PC-9 (cell line): ENCODE measurements at regions not wholly inside any gene's neighbourhood (a gene's known extent, or its start where the extent isn't known, plus 50 kb on each side); places are given as distances from the start of the nearest gene placed in this dataset.

Experiments
- BruUV-seq: library from RNA; stranded (reverse); fragments of 400-500 nt; replicated peaks from 2 replicates; lab custom pipeline; 2021; lab: Mats Ljungman, UMichigan
- CTCF ChIA-PET: fragments of 300-600 bp; sonication (Branson Sonifier 250); formaldehyde crosslinking; loops from one replicate; lab custom pipeline; 2022; ENCODE audit warnings: antibody characterized with exemption; lab: Charles Lee
- POLR2A ChIA-PET: fragments of 300-600 bp; sonication (Branson Sonifier 250); formaldehyde crosslinking; loops from one replicate; lab custom pipeline; 2022; ENCODE audit warnings: antibody characterized with exemption; ENCODE audit not compliant: unreplicated experiment; lab: Charles Lee
- DNase-seq, 2 experiments: peaks; one replicate each; pipeline versions ENCODE4 v3.0.0 to v3.0.0-alpha.2; 2015 to 2022; ENCODE audit warnings: mixed read lengths in 1 of 2
- H2AFZ ChIP-seq: fragments of 200-600 bp; sonication (generic); 2 replicates; pipeline ENCODE4 v1.8.1; 2017; ENCODE audit warnings: antibody characterized with exemption
- H3F3A ChIP-seq: fragments of 200-600 bp; sonication (generic); 2 replicates; pipeline ENCODE4 v1.8.1; 2017; ENCODE audit warnings: antibody characterized with exemption, mild to moderate bottlenecking, low read depth; ENCODE audit not compliant: insufficient read depth
- H3K27ac ChIP-seq: fragments of 200-600 bp; sonication (generic); 2 replicates; pipeline ENCODE4 v1.6.1; 2016; ENCODE audit warnings: mixed run types
- H3K27me3 ChIP-seq: fragments of 200-600 bp; sonication (generic); 2 replicates; pipeline ENCODE4 v1.6.1; 2016; ENCODE audit warnings: low read depth, mixed run types; ENCODE audit not compliant: insufficient read depth
- H3K36me3 ChIP-seq: fragments of 200-600 bp; sonication (generic); 2 replicates; pipeline ENCODE4 v1.6.1; 2016; ENCODE audit warnings: low read depth, mixed run types
- H3K4me1 ChIP-seq: fragments of 200-600 bp; sonication (generic); replicated peaks from 2 replicates; pipeline ENCODE4 v1.6.1; 2016; ENCODE audit warnings: mixed run types; ENCODE audit not compliant: insufficient read depth
- H3K4me2 ChIP-seq: fragments of 200-600 bp; sonication (generic); 2 replicates; pipeline ENCODE4 v1.6.1; 2017; ENCODE audit warnings: mixed run types
- H3K4me3 ChIP-seq: fragments of 200-600 bp; sonication (generic); 2 replicates; pipeline ENCODE4 v1.6.1; 2016; ENCODE audit warnings: mixed run types
- H3K79me2 ChIP-seq: fragments of 200-600 bp; sonication (generic); 2 replicates; pipeline ENCODE4 v1.6.1; 2017; ENCODE audit warnings: low read depth, mixed run types
- H3K9me2 ChIP-seq: fragments of 200-600 bp; sonication (generic); 2 replicates; pipeline ENCODE4 v1.8.1; 2017; ENCODE audit warnings: mild to moderate bottlenecking; ENCODE audit not compliant: insufficient read depth
- H3K9me3 ChIP-seq: fragments of 200-600 bp; sonication (generic); 2 replicates; pipeline ENCODE4 v1.8.1; 2016; ENCODE audit warnings: low read depth; ENCODE audit not compliant: insufficient read depth
- H4K20me1 ChIP-seq: fragments of 200-600 bp; sonication (generic); 2 replicates; pipeline ENCODE4 v1.8.1; 2017; ENCODE audit not compliant: insufficient read depth
- EZH2 ChIP-seq: fragments of 200-600 bp; sonication (generic); IDR thresholded peaks from 2 replicates; pipeline ENCODE4 v1.8.0; 2017; ENCODE audit warnings: antibody characterized with exemption, low read depth
- intact Hi-C: fragments of 100-400 bp; cut with micrococcal nuclease; formaldehyde crosslinking; loops from one replicate; pipeline ENCODE4 v1.10.0; 2022; ENCODE audit not compliant: unreplicated experiment
- TF ChIP-seq, protein P1 (sequence below): fragments of 200-600 bp; sonication (generic); conservative IDR thresholded peaks from 2 replicates; pipeline ENCODE4 v1.6.1; 2017; ENCODE audit warnings: mixed run types, antibody characterized with exemption, mild to moderate bottlenecking, moderate library complexity

GRCh38 chr12:115335048-115335447, 651.1 kb upstream of the TBX3 start:
- Histone ChIP-seq H3K4me3 (no peak overlapping the region), H4K20me1 (no peaks in the 10 kb centered on the region), H3K4me2 (no peak overlapping the region), H3K9me2 (no peaks in the 10 kb centered on the region), H2AFZ (no peak overlapping the region), H3K36me3 (no peaks in the 10 kb centered on the region), H3F3A (no peaks in the 10 kb centered on the region), H3K4me1 (no peaks in the 10 kb centered on the region), H3K27me3 (peaks cover 8% of the 10 kb centered on the region; the same call in 1 of the 2 replicates), H3K79me2 (no peaks in the 10 kb centered on the region), H3K27ac (no peak overlapping the region), H3K9me3 (no peaks in the 10 kb centered on the region)
- intact Hi-C loops, result no loop called here
- POLR2A ChIA-PET, result no interaction called here
- no TSS peak for BruUV-seq
- CTCF ChIA-PET, result no interaction called here
- DNase-seq, result no peak
- TF ChIP-seq, protein P1, sequence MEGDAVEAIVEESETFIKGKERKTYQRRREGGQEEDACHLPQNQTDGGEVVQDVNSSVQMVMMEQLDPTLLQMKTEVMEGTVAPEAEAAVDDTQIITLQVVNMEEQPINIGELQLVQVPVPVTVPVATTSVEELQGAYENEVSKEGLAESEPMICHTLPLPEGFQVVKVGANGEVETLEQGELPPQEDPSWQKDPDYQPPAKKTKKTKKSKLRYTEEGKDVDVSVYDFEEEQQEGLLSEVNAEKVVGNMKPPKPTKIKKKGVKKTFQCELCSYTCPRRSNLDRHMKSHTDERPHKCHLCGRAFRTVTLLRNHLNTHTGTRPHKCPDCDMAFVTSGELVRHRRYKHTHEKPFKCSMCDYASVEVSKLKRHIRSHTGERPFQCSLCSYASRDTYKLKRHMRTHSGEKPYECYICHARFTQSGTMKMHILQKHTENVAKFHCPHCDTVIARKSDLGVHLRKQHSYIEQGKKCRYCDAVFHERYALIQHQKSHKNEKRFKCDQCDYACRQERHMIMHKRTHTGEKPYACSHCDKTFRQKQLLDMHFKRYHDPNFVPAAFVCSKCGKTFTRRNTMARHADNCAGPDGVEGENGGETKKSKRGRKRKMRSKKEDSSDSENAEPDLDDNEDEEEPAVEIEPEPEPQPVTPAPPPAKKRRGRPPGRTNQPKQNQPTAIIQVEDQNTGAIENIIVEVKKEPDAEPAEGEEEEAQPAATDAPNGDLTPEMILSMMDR, result no peak
- no peak for TF ChIP-seq EZH2

DNA sequence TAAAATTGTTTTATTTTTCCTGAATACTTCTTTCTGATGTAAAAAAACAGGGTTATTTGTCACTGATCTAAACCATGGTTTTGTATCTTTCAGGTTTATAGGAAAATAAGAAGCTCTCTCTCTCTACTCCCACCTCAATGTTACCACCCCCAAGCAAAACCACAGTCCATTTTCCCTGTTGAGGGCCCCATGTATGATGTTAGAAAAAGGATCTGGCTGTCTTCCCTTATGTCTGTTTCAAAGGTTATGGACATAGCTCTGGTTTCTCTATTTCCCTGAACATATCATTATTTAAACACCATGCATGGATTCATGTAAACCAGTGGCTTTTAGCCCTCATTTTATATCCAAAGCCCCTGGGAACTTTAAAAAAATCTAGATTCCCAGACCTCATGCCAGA, 649.0 kb upstream of the TBX3 start:
- no TSS peak for BruUV-seq
- ChIA-PET CTCF (no interaction called here), POLR2A (no interaction called here)
- DNase-seq, result no peak
- H3K9me3 ChIP-seq, result no peaks in the 10 kb centered on the region
- peaks cover 8% of the 10 kb centered on the region; the same call in 1 of the 2 replicates for H3K27me3 ChIP-seq
- intact Hi-C loops, result no loop called here
- no peaks in the 10 kb centered on the region for H3K79me2 ChIP-seq
- H3K36me3 ChIP-seq, result no peaks in the 10 kb centered on the region
- no peak overlapping the region for H2AFZ ChIP-seq
- no peaks in the 10 kb centered on the region for H4K20me1 ChIP-seq
- no peak overlapping the region for H3K27ac ChIP-seq
- no peak overlapping the region for H3K4me3 ChIP-seq
- no peak overlapping the region for H3K4me2 ChIP-seq
- H3K4me1 ChIP-seq, result no peaks in the 10 kb centered on the region
- H3F3A ChIP-seq, result no peaks in the 10 kb centered on the region
- TF ChIP-seq, protein P1, result no peak
- no peak for TF ChIP-seq EZH2
- H3K9me2 ChIP-seq, result no peaks in the 10 kb centered on the region

GRCh38 chr12:115325858-115326257, 641.9 kb upstream of the TBX3 start:
- Histone ChIP-seq H3K27me3 (no peaks in the 10 kb centered on the region), H3K79me2 (no peaks in the 10 kb centered on the region), H4K20me1 (no peaks in the 10 kb centered on the region), H3K9me2 (no peaks in the 10 kb centered on the region), H3K4me1 (no peaks in the 10 kb centered on the region), H3K36me3 (no peaks in the 10 kb centered on the region), H3K4me2 (no peak overlapping the region), H3K27ac (no peak overlapping the region), H2AFZ (no peak overlapping the region), H3K9me3 (no peaks in the 10 kb centered on the region), H3F3A (no peaks in the 10 kb centered on the region), H3K4me3 (no peak overlapping the region)
- DNase-seq, result no peak
- intact Hi-C loops, result no loop called here
- TF ChIP-seq, protein P1, result no peak
- no peak for TF ChIP-seq EZH2
- ChIA-PET POLR2A (no interaction called here), CTCF (no interaction called here)
- BruUV-seq, result no TSS peak
